Uterus (tissue), 3 donors: ENCODE measurements at regions not wholly inside any gene's neighbourhood (a gene's known extent, or its start where the extent isn't known, plus 50 kb on each side); places are given as distances from the start of the nearest gene placed in this dataset.
"Not testable (repeated sequence)": the region's sequence is repeated elsewhere in the genome, so short reads cannot be mapped to it uniquely, and the experiment has no call there.

ENCODE experiments used
- DNase-seq, 2 donors: peaks; one replicate each; pipeline ENCODE4 v3.0.0-alpha.2; 2019 to 2020
- H3K27ac ChIP-seq, 2 donors: fragments of 200-600 bp; sonication (generic); 1 replicate in 1 of 2; 2 replicates in 1 of 2; pipeline ENCODE4 v1.5.1; 2016 to 2018
- H3K27me3 ChIP-seq, 2 donors: fragments of 200-600 bp; sonication (generic); one replicate each; pipeline ENCODE4 v1.5.1; 2018 to 2019; ENCODE audit warnings: control low read depth in 1 of 2
- H3K36me3 ChIP-seq, 2 donors: fragments of 200-600 bp; sonication (generic); one replicate each; pipeline ENCODE4 v1.5.1; 2019; ENCODE audit warnings: control low read depth in 1 of 2
- H3K4me1 ChIP-seq, 2 donors: fragments of 200-600 bp; sonication (generic); one replicate each; pipeline ENCODE4 v1.5.1; 2018 to 2019; ENCODE audit warnings: control low read depth in 1 of 2
- H3K4me3 ChIP-seq, 2 donors: fragments of 200-600 bp; sonication (generic); 1 replicate in 1 of 2; 2 replicates in 1 of 2; pipeline ENCODE4 v1.5.1; 2018 to 2019; ENCODE audit warnings: mild to moderate bottlenecking in 1 of 2
- H3K9me3 ChIP-seq, 2 donors: fragments of 200-600 bp; sonication (generic); one replicate each; pipeline ENCODE4 v1.5.1; 2019; ENCODE audit warnings: control low read depth in 1 of 2
- POLR2A ChIP-seq, 2 donors: fragments of 450-650 bp; IDR thresholded peaks; one replicate each; pipeline ENCODE4 v1.6.1; 2016; ENCODE audit warnings: antibody characterized with exemption in 2 of 2, mild to moderate bottlenecking in 1 of 2, moderate library complexity in 1 of 2
- intact Hi-C: fragments of 100-400 bp; cut with DNase I; formaldehyde crosslinking; loops from one replicate; pipeline ENCODE4 v1.15.1; 2023; ENCODE audit warnings: low total_unique reads
- TF ChIP-seq, protein P1 (sequence below), 4 experiments: fragments of 200-600 bp in 2 of 4; fragments of 450-650 bp in 2 of 4; sonication (generic) in 2 of 4; IDR thresholded peaks; one replicate each; pipeline ENCODE4 v1.5.1; 2016 to 2019; ENCODE audit warnings: antibody characterized with exemption in 4 of 4, mild to moderate bottlenecking in 2 of 4, moderate library complexity in 1 of 4
- donor health status: DM: yes; HTN: yes; CAD: no.

DNA sequence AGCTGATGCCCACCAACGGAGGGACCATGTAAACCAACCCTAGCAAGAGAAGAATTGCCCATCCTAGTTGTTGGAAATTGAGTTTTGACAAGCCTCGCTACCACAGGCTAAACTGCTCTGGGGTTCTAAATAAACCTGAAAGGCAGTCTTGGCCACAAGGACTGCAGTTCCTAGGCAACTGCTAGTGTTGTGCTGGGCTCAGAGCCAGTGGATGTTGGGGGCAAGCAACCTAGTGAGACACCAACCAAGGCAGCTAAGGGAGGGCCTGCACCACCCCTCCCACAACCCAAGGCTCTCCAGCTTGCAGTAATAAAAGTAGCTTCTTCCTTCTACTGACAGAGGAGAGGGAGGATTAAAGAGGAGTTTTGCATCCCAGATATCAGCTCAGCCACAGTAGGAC is 102.4 kb upstream of the PKN2 start:
- Histone ChIP-seq H3K27ac (no peak overlapping the region), H3K4me3 (no peak overlapping the region), H3K9me3 (no peaks in the 10 kb centered on the region), H3K4me1 (no peaks in the 10 kb centered on the region), H3K27me3 (no peaks in the 10 kb centered on the region), H3K36me3 (no peaks in the 10 kb centered on the region)
- intact Hi-C loops, result no loop called here
- TF ChIP-seq, protein P1, sequence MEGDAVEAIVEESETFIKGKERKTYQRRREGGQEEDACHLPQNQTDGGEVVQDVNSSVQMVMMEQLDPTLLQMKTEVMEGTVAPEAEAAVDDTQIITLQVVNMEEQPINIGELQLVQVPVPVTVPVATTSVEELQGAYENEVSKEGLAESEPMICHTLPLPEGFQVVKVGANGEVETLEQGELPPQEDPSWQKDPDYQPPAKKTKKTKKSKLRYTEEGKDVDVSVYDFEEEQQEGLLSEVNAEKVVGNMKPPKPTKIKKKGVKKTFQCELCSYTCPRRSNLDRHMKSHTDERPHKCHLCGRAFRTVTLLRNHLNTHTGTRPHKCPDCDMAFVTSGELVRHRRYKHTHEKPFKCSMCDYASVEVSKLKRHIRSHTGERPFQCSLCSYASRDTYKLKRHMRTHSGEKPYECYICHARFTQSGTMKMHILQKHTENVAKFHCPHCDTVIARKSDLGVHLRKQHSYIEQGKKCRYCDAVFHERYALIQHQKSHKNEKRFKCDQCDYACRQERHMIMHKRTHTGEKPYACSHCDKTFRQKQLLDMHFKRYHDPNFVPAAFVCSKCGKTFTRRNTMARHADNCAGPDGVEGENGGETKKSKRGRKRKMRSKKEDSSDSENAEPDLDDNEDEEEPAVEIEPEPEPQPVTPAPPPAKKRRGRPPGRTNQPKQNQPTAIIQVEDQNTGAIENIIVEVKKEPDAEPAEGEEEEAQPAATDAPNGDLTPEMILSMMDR (IDR thresholded peaks at IDR 0.05), result no peak
- TF ChIP-seq POLR2A (IDR thresholded peaks at IDR 0.05), result no peak
- DNase-seq, result no peak

GRCh38 chr1:88593358-88593757 is 90.7 kb upstream of the PKN2 start:
- H3K4me1 ChIP-seq, result no peaks in the 10 kb centered on the region
- no peak for DNase-seq
- no peak overlapping the region for H3K4me3 ChIP-seq
- no peak for TF ChIP-seq POLR2A (IDR thresholded peaks at IDR 0.05)
- TF ChIP-seq, protein P1 (IDR thresholded peaks at IDR 0.05), result no peak
- intact Hi-C loops, result no loop called here
- H3K27me3 ChIP-seq, result no peaks in the 10 kb centered on the region
- H3K36me3 ChIP-seq, result no peaks in the 10 kb centered on the region
- no peak overlapping the region for H3K27ac ChIP-seq
- H3K9me3 ChIP-seq, result no peaks in the 10 kb centered on the region

GRCh38 chr1:88595355-88596002 is 88.6 kb upstream of the PKN2 start:
- TF ChIP-seq, protein P1 (IDR thresholded peaks at IDR 0.05), result no peak
- TF ChIP-seq POLR2A (IDR thresholded peaks at IDR 0.05), result no peak
- intact Hi-C loops, result no loop called here
- DNase-seq, result no peak

DNA sequence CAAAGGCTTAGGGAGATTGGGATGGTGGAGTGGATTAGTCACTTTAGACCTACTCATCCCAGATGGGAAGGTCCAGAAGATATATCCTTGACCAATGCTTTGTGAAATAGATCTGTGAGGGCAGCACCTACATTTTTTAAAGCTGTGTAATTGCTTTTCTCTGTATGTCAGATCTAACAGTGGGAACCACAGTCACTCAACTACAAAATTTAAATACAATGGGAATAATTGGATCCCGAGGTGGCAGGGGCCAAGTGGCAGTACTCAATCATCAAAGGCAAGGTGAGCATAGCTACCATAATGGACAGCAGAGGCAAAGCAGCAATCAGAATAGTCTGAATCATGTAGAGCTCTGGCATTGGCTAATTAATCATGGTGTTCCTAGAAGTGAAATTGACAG is 86.1 kb upstream of the PKN2 start:
- H3K9me3 ChIP-seq, DNase-seq, H3K4me3 ChIP-seq, H3K27me3 ChIP-seq, intact Hi-C loops, H3K27ac ChIP-seq, H3K36me3 ChIP-seq, H3K4me1 ChIP-seq: not testable (repeated sequence)

More at GRCh38 chr1:88595355-88596002, 88.6 kb upstream of the PKN2 start:
- Histone ChIP-seq H3K4me1 (no peaks in the 10 kb centered on the region), H3K27ac (no peak overlapping the region), H3K4me3 (no peak overlapping the region), H3K27me3 (no peaks in the 10 kb centered on the region), H3K36me3 (no peaks in the 10 kb centered on the region), H3K9me3 (no peaks in the 10 kb centered on the region)

GRCh38 chr1:88608139-88608943 is 75.7 kb upstream of the PKN2 start:
- no peaks in the 10 kb centered on the region for H3K27me3 ChIP-seq
- no peaks in the 10 kb centered on the region for H3K9me3 ChIP-seq
- no peak for DNase-seq
- intact Hi-C loops, result no loop called here
- H3K36me3 ChIP-seq, result no peaks in the 10 kb centered on the region
- no peak for TF ChIP-seq POLR2A (IDR thresholded peaks at IDR 0.05)
- TF ChIP-seq, protein P1 (IDR thresholded peaks at IDR 0.05), result no peak
- H3K4me1 ChIP-seq, result no peaks in the 10 kb centered on the region
- no peak overlapping the region for H3K27ac ChIP-seq
- no peak overlapping the region for H3K4me3 ChIP-seq
